ENCODE measurements at regions not wholly inside any gene's neighbourhood (a gene's known extent, or its start where the extent isn't known, plus 50 kb on each side); places are given as distances from the start of the nearest gene placed in this dataset.
"Not testable (repeated sequence)": the region's sequence is repeated elsewhere in the genome, so short reads cannot be mapped to it uniquely, and the experiment has no call there.

DNA sequence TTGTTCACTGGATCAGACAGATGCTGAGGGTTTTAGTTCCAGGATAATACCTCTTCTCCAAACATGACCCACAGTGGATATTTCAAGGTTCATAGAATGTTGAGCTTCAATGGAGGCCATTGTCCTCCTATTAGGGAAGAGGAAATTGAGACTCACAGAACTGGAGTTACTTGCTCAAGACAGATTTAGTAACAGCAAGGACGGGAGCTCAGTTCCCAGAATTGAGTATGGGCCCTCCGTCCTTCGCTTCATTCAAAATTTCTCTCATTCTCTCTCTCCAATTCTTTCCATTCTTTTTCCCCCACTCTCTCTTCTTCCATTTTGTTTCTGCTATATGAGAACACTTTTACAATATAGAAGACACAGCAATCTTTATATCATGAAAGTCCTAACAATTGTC is 94.0 kb downstream of the DNAJB9 start:
- no peak for DNase-seq (ENCODE audit: low read depth)
- Histone ChIP-seq H3K36me3 (ENCODE audit: control insufficient read depth, insufficient read depth, low read length) (no peaks in the 10 kb centered on the region), H3K4me3 (ENCODE audit: low read depth, low read length) (no peak overlapping the region), H3K27me3 (ENCODE audit: control insufficient read depth, insufficient read depth, low read length) (no peaks in the 10 kb centered on the region)
- TF ChIP-seq, protein P1, sequence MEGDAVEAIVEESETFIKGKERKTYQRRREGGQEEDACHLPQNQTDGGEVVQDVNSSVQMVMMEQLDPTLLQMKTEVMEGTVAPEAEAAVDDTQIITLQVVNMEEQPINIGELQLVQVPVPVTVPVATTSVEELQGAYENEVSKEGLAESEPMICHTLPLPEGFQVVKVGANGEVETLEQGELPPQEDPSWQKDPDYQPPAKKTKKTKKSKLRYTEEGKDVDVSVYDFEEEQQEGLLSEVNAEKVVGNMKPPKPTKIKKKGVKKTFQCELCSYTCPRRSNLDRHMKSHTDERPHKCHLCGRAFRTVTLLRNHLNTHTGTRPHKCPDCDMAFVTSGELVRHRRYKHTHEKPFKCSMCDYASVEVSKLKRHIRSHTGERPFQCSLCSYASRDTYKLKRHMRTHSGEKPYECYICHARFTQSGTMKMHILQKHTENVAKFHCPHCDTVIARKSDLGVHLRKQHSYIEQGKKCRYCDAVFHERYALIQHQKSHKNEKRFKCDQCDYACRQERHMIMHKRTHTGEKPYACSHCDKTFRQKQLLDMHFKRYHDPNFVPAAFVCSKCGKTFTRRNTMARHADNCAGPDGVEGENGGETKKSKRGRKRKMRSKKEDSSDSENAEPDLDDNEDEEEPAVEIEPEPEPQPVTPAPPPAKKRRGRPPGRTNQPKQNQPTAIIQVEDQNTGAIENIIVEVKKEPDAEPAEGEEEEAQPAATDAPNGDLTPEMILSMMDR (IDR thresholded peaks at IDR 0.05; ENCODE audit: insufficient read depth, low read length, poor library complexity, severe bottlenecking): no peak

DNA sequence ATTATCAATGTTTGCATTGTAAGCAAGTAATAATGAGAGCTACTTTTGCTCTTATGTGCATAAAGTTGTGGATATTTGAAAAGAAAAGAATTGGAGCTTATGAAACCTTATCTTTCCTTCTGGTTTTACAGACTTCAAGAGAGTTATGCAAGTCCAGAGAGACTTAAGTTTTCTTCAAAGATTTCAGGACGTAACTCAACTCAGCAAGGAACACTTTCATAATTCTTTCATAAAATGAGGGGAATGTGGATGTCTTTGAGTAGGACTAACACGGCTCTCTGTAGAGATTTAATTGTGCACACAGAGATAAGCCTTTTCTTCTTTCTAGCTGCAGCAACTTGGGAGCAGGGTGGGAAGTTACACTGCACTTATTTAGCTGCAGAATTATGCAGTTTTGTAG is 97.5 kb downstream of the DNAJB9 start:
- no peak overlapping the region for H3K4me3 ChIP-seq (ENCODE audit: low read depth, low read length)
- no peak for DNase-seq (ENCODE audit: low read depth)
- H3K27me3 ChIP-seq (ENCODE audit: control insufficient read depth, insufficient read depth, low read length): no peaks in the 10 kb centered on the region
- H3K36me3 ChIP-seq (ENCODE audit: control insufficient read depth, insufficient read depth, low read length): no peaks in the 10 kb centered on the region
- TF ChIP-seq, protein P1 (IDR thresholded peaks at IDR 0.05; ENCODE audit: insufficient read depth, low read length, poor library complexity, severe bottlenecking): no peak

DNA sequence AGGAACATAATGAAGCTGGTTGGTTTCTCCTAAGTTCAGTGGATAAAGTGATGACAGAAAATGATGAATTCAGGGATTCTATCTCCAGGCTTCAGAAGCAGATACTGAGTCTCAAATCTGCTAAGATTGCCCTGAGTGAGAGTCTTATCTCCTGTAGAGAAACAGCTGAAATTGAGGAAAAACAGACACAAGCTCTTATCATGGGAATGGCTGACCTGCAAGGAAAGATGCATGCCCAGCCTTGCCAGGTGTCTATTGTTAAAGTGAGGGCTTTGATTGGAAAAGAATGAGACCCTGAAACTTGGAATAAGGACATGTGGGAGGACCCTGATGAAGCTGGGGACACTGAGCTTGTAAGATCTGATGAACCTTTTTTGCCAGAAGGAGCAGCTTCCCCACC is 100.3 kb downstream of the DNAJB9 start:
- Histone ChIP-seq H3K4me3 (ENCODE audit: low read depth, low read length) (no peak overlapping the region), H3K27me3 (ENCODE audit: control insufficient read depth, insufficient read depth, low read length) (no peaks in the 10 kb centered on the region), H3K36me3 (ENCODE audit: control insufficient read depth, insufficient read depth, low read length) (no peaks in the 10 kb centered on the region)
- no peak for DNase-seq (ENCODE audit: low read depth)
- TF ChIP-seq, protein P1 (IDR thresholded peaks at IDR 0.05; ENCODE audit: insufficient read depth, low read length, poor library complexity, severe bottlenecking): no peak

- not testable (repeated sequence) for H3K27me3 ChIP-seq (ENCODE audit: control insufficient read depth, insufficient read depth, low read length); DNase-seq (ENCODE audit: low read depth); H3K4me3 ChIP-seq (ENCODE audit: low read depth, low read length); H3K36me3 ChIP-seq (ENCODE audit: control insufficient read depth, insufficient read depth, low read length)
These were observed 104.0 kb downstream of the DNAJB9 start for GRCh38 chr7:108673699-108674098.

DNA sequence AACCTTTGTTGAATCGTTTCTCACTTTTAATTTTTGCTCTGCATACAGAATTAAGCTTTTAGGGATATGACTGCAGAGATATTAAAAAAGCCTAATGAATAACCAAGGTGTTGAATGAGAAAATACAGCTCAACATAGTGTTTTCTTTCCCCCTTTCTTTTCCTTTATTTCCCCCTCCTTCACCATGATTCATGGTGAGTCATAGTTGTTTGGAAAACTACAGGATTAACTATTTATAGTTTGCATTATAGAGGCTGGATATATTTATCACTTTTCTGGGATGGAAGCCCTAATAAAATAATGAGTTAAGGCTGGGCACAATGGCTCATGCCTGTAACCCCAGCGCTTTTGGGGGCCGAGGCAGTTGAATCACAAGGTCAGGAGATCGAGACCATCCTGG is 115.0 kb downstream of the DNAJB9 start:
- H3K36me3 ChIP-seq (ENCODE audit: control insufficient read depth, insufficient read depth, low read length): no peaks in the 10 kb centered on the region
- TF ChIP-seq, protein P1 (IDR thresholded peaks at IDR 0.05; ENCODE audit: insufficient read depth, low read length, poor library complexity, severe bottlenecking): no peak
- no peak overlapping the region for H3K4me3 ChIP-seq (ENCODE audit: low read depth, low read length)
- H3K27me3 ChIP-seq (ENCODE audit: control insufficient read depth, insufficient read depth, low read length): no peaks in the 10 kb centered on the region
- DNase-seq (ENCODE audit: low read depth): no peak

- Histone ChIP-seq H3K4me3 (ENCODE audit: low read depth, low read length) (no peak overlapping the region), H3K27me3 (ENCODE audit: control insufficient read depth, insufficient read depth, low read length) (no peaks in the 10 kb centered on the region), H3K36me3 (ENCODE audit: control insufficient read depth, insufficient read depth, low read length) (no peaks in the 10 kb centered on the region)
- TF ChIP-seq, protein P1 (IDR thresholded peaks at IDR 0.05; ENCODE audit: insufficient read depth, low read length, poor library complexity, severe bottlenecking): no peak
- DNase-seq (ENCODE audit: low read depth): no peak
These were observed 116.8 kb downstream of the DNAJB9 start for GRCh38 chr7:108686494-108686893.
